ENCODE measurements at regions not wholly inside any gene's neighbourhood (a gene's known extent, or its start where the extent isn't known, plus 50 kb on each side); places are given as distances from the start of the nearest gene placed in this dataset.

GRCh38 chr11:112498701-112499100 is 238.0 kb upstream of the PLET1 start:
- H3K4me3 ChIP-seq (ENCODE audit: low read depth, low read length) = no peak overlapping the region
- no peak for DNase-seq (ENCODE audit: low read depth)
- TF ChIP-seq CTCF (IDR thresholded peaks at IDR 0.05; ENCODE audit: insufficient read depth, low read length) = no peak

GRCh38 chr11:112499153-112499880 is 238.7 kb upstream of the PLET1 start:
- H3K4me3 ChIP-seq (ENCODE audit: low read depth, low read length) = no peak overlapping the region
- no peak for DNase-seq (ENCODE audit: low read depth)
- TF ChIP-seq CTCF (IDR thresholded peaks at IDR 0.05; ENCODE audit: insufficient read depth, low read length) = no peak

- DNase-seq (ENCODE audit: low read depth) = no peak
- TF ChIP-seq CTCF (IDR thresholded peaks at IDR 0.05; ENCODE audit: insufficient read depth, low read length) = no peak
- H3K4me3 ChIP-seq (ENCODE audit: low read depth, low read length) = no peak overlapping the region
Measured at GRCh38 chr11:112499881-112500204, 239.2 kb upstream of the PLET1 start.

- no peak for DNase-seq (ENCODE audit: low read depth)
- no peak for TF ChIP-seq CTCF (IDR thresholded peaks at IDR 0.05; ENCODE audit: insufficient read depth, low read length)
- no peak overlapping the region for H3K4me3 ChIP-seq (ENCODE audit: low read depth, low read length)
Measured at GRCh38 chr11:112503410-112503809, 242.8 kb upstream of the PLET1 start.

GRCh38 chr11:112504056-112504455 is 243.4 kb upstream of the PLET1 start:
- DNase-seq (ENCODE audit: low read depth) = no peak
- TF ChIP-seq CTCF (IDR thresholded peaks at IDR 0.05; ENCODE audit: insufficient read depth, low read length) = no peak
- H3K4me3 ChIP-seq (ENCODE audit: low read depth, low read length) = no peak overlapping the region

GRCh38 chr11:112506852-112507251 is 246.2 kb upstream of the PLET1 start:
- no peak overlapping the region for H3K4me3 ChIP-seq (ENCODE audit: low read depth, low read length)
- TF ChIP-seq CTCF (IDR thresholded peaks at IDR 0.05; ENCODE audit: insufficient read depth, low read length) = no peak
- no peak for DNase-seq (ENCODE audit: low read depth)

- DNase-seq (ENCODE audit: low read depth) = no peak
- no peak for TF ChIP-seq CTCF (IDR thresholded peaks at IDR 0.05; ENCODE audit: insufficient read depth, low read length)
- H3K4me3 ChIP-seq (ENCODE audit: low read depth, low read length) = no peak overlapping the region
Measured at GRCh38 chr11:112507281-112507680, 246.6 kb upstream of the PLET1 start.
